ENCODE measurements at regions not wholly inside any gene's neighbourhood (a gene's known extent, or its start where the extent isn't known, plus 50 kb on each side); places are given as distances from the start of the nearest gene placed in this dataset.

GRCh38 chr12:107462428-107463332 is 222.9 kb upstream of the PWP1 start:
- peaks cover 27% of the 10 kb centered on the region for H3F3A ChIP-seq (ENCODE audit: insufficient read depth)
- H2AFZ ChIP-seq: no peak overlapping the region
- peak overlapping the region; percentile 70 for H3K4me2 ChIP-seq (ENCODE audit: unreplicated experiment)
- WGBS, 2 experiments (ENCODE audit: low coverage in 1 of 2, low lambda C conversion rate in 2 of 2, missing lambda C conversion rate in 2 of 2): 97 to 99% methylated on average over 4 of the region's 4 CpGs
- no peaks in the 10 kb centered on the region for H3K27me3 ChIP-seq (replicated peaks; ENCODE audit: insufficient read depth)
- H3K27ac ChIP-seq: no peak overlapping the region
- no peaks in the 10 kb centered on the region; the same call in 1 of the 2 replicates for H3K9me2 ChIP-seq (ENCODE audit: insufficient read depth)
- H3K36me3 ChIP-seq (ENCODE audit: low read depth): no peaks in the 10 kb centered on the region
- no peaks in the 10 kb centered on the region for H4K20me1 ChIP-seq (ENCODE audit: insufficient read depth)
- no peaks in the 10 kb centered on the region for H3K9me3 ChIP-seq (ENCODE audit: low read depth)
- TF ChIP-seq EZH2phosphoT487 (IDR thresholded peaks at IDR 0.05; ENCODE audit: insufficient read depth, low read depth) (no peak), EZH2 (IDR thresholded peaks at IDR 0.05; ENCODE audit: insufficient read depth, poor library complexity, severe bottlenecking) (no peak)
- H3K79me2 ChIP-seq (ENCODE audit: insufficient read depth): no peaks in the 10 kb centered on the region
- no peak for DNase-seq
- no peak overlapping the region for H3K4me3 ChIP-seq
- no peak overlapping the region for H3K9ac ChIP-seq
- in situ Hi-C loops (cut with MboI): no loop called here
- H3K4me1 ChIP-seq (ENCODE audit: insufficient read depth): peaks cover 20% of the 10 kb centered on the region

GRCh38 chr12:107464644-107465043 is 221.0 kb upstream of the PWP1 start:
- no peaks in the 10 kb centered on the region for H3K36me3 ChIP-seq (ENCODE audit: low read depth)
- peaks cover 27% of the 10 kb centered on the region for H3F3A ChIP-seq (ENCODE audit: insufficient read depth)
- H3K9ac ChIP-seq: no peak overlapping the region
- in situ Hi-C loops (cut with MboI): no loop called here
- no peaks in the 10 kb centered on the region; the same call in 1 of the 2 replicates for H3K9me2 ChIP-seq (ENCODE audit: insufficient read depth)
- no peak overlapping the region for H3K4me3 ChIP-seq
- H2AFZ ChIP-seq: no peak overlapping the region
- H3K27me3 ChIP-seq (replicated peaks; ENCODE audit: insufficient read depth): no peaks in the 10 kb centered on the region
- H3K4me2 ChIP-seq (ENCODE audit: unreplicated experiment): no peak overlapping the region
- DNase-seq: no peak
- no peaks in the 10 kb centered on the region for H3K9me3 ChIP-seq (ENCODE audit: low read depth)
- TF ChIP-seq EZH2phosphoT487 (IDR thresholded peaks at IDR 0.05; ENCODE audit: insufficient read depth, low read depth): no peak
- TF ChIP-seq EZH2 (IDR thresholded peaks at IDR 0.05; ENCODE audit: insufficient read depth, poor library complexity, severe bottlenecking): no peak
- no peaks in the 10 kb centered on the region for H4K20me1 ChIP-seq (ENCODE audit: insufficient read depth)
- H3K79me2 ChIP-seq (ENCODE audit: insufficient read depth): no peaks in the 10 kb centered on the region
- WGBS, 2 experiments (ENCODE audit: low coverage in 1 of 2, low lambda C conversion rate in 2 of 2, missing lambda C conversion rate in 2 of 2): 85 to 100% methylated on average over 1 of the region's 1 CpG
- peaks cover 20% of the 10 kb centered on the region for H3K4me1 ChIP-seq (ENCODE audit: insufficient read depth)
- no peak overlapping the region for H3K27ac ChIP-seq

- H3F3A ChIP-seq (ENCODE audit: insufficient read depth): peaks cover 20% of the 10 kb centered on the region
- no peak overlapping the region for H3K4me3 ChIP-seq
- no peak for DNase-seq
- no peak overlapping the region for H3K27ac ChIP-seq
- H3K9me3 ChIP-seq (ENCODE audit: low read depth): no peaks in the 10 kb centered on the region
- no peaks in the 10 kb centered on the region; the same call in 1 of the 2 replicates for H3K9me2 ChIP-seq (ENCODE audit: insufficient read depth)
- H3K9ac ChIP-seq: no peak overlapping the region
- H2AFZ ChIP-seq: no peak overlapping the region
- H3K36me3 ChIP-seq (ENCODE audit: low read depth): no peaks in the 10 kb centered on the region
- no peak for TF ChIP-seq EZH2 (IDR thresholded peaks at IDR 0.05; ENCODE audit: insufficient read depth, poor library complexity, severe bottlenecking)
- TF ChIP-seq EZH2phosphoT487 (IDR thresholded peaks at IDR 0.05; ENCODE audit: insufficient read depth, low read depth): no peak
- no peaks in the 10 kb centered on the region for H3K27me3 ChIP-seq (replicated peaks; ENCODE audit: insufficient read depth)
- H3K4me1 ChIP-seq (ENCODE audit: insufficient read depth): peaks cover 19% of the 10 kb centered on the region
- H4K20me1 ChIP-seq (ENCODE audit: insufficient read depth): no peaks in the 10 kb centered on the region
- 83 to 85% methylated on average over 11 of the region's 11 CpGs for WGBS, 2 experiments (ENCODE audit: low coverage in 1 of 2, low lambda C conversion rate in 2 of 2, missing lambda C conversion rate in 2 of 2)
- H3K4me2 ChIP-seq (ENCODE audit: unreplicated experiment): no peak overlapping the region
- in situ Hi-C loops (cut with MboI): no loop called here
- no peaks in the 10 kb centered on the region for H3K79me2 ChIP-seq (ENCODE audit: insufficient read depth)
Observed at GRCh38 chr12:107465625-107466024, 220.0 kb upstream of the PWP1 start.

GRCh38 chr12:107467716-107468115 is 217.9 kb upstream of the PWP1 start:
- TF ChIP-seq EZH2phosphoT487 (IDR thresholded peaks at IDR 0.05; ENCODE audit: insufficient read depth, low read depth) (no peak), EZH2 (IDR thresholded peaks at IDR 0.05; ENCODE audit: insufficient read depth, poor library complexity, severe bottlenecking) (no peak)
- H3K27ac ChIP-seq: no peak overlapping the region
- DNase-seq: no peak
- no peaks in the 10 kb centered on the region for H3K4me1 ChIP-seq (ENCODE audit: insufficient read depth)
- no peaks in the 10 kb centered on the region; the same call in 1 of the 2 replicates for H3K9me2 ChIP-seq (ENCODE audit: insufficient read depth)
- in situ Hi-C loops (cut with MboI): no loop called here
- no peaks in the 10 kb centered on the region for H4K20me1 ChIP-seq (ENCODE audit: insufficient read depth)
- H3K27me3 ChIP-seq (replicated peaks; ENCODE audit: insufficient read depth): no peaks in the 10 kb centered on the region
- WGBS, 2 experiments (ENCODE audit: low coverage in 1 of 2, low lambda C conversion rate in 2 of 2, missing lambda C conversion rate in 2 of 2): 84 to 94% methylated on average over 6 of the region's 6 CpGs
- no peaks in the 10 kb centered on the region for H3F3A ChIP-seq (ENCODE audit: insufficient read depth)
- no peak overlapping the region for H3K4me2 ChIP-seq (ENCODE audit: unreplicated experiment)
- H3K4me3 ChIP-seq: no peak overlapping the region
- no peak overlapping the region for H3K9ac ChIP-seq
- no peak overlapping the region for H2AFZ ChIP-seq
- no peaks in the 10 kb centered on the region for H3K36me3 ChIP-seq (ENCODE audit: low read depth)
- no peaks in the 10 kb centered on the region for H3K9me3 ChIP-seq (ENCODE audit: low read depth)
- H3K79me2 ChIP-seq (ENCODE audit: insufficient read depth): no peaks in the 10 kb centered on the region

Measured in GM23248 (cell line).